Amniotic stem cell (primary cell): ENCODE measurements at regions not wholly inside any gene's neighbourhood (a gene's known extent, or its start where the extent isn't known, plus 50 kb on each side); places are given as distances from the start of the nearest gene placed in this dataset.
A peak's percentile ranks its signal among the peaks of the same experiment; 100 is the strongest.
"Not testable (repeated sequence)": the region's sequence is repeated elsewhere in the genome, so short reads cannot be mapped to it uniquely, and the experiment has no call there.

Experiments
- DNase-seq: peaks from one replicate; lab custom pipeline; 2025; lab: John Stamatoyannopoulos, UW

- no peak for DNase-seq
These were observed 185.8 kb upstream of the NREP start for GRCh38 chr5:111942661-111943401.

- DNase-seq = no peak
These were observed 185.2 kb upstream of the NREP start for GRCh38 chr5:111942201-111942600.

GRCh38 chr5:111937094-111937493 lies 180.1 kb upstream of the NREP start:
- no peak for DNase-seq

- no peak for DNase-seq
These were observed 178.8 kb upstream of the NREP start for GRCh38 chr5:111935835-111936234.

- no peak for DNase-seq
These were observed 178.0 kb upstream of the NREP start for GRCh38 chr5:111935009-111935408.

- no peak for DNase-seq
These were observed 177.5 kb upstream of the NREP start for GRCh38 chr5:111934511-111934910.

GRCh38 chr5:111933086-111933485 lies 176.1 kb upstream of the NREP start:
- no peak for DNase-seq

- no peak for DNase-seq
These were observed 175.6 kb upstream of the NREP start for GRCh38 chr5:111932628-111933027.

- no peak for DNase-seq
These were observed 175.2 kb upstream of the NREP start for GRCh38 chr5:111932199-111932598.

GRCh38 chr5:111931655-111932054 lies 174.7 kb upstream of the NREP start:
- DNase-seq = no peak

GRCh38 chr5:111930905-111931461 lies 174.0 kb upstream of the NREP start:
- DNase-seq = no peak

GRCh38 chr5:111930449-111930848 lies 173.5 kb upstream of the NREP start:
- DNase-seq = no peak

GRCh38 chr5:111929867-111930266 lies 172.9 kb upstream of the NREP start:
- DNase-seq = peak; percentile 51

- DNase-seq = no peak
These were observed 172.3 kb upstream of the NREP start for GRCh38 chr5:111929261-111929660.

GRCh38 chr5:111928511-111928910 lies 171.5 kb upstream of the NREP start:
- no peak for DNase-seq

- DNase-seq = no peak
These were observed 170.2 kb upstream of the NREP start for GRCh38 chr5:111927191-111927590.

GRCh38 chr5:111926026-111926425 lies 169.0 kb upstream of the NREP start:
- DNase-seq = no peak

- no peak for DNase-seq
These were observed 165.3 kb upstream of the NREP start for GRCh38 chr5:111922344-111922743.

- not testable (repeated sequence) for DNase-seq
These were observed 164.7 kb upstream of the NREP start for GRCh38 chr5:111921691-111922090.

GRCh38 chr5:111914966-111915636 lies 158.1 kb upstream of the NREP start:
- no peak for DNase-seq

- DNase-seq = no peak
These were observed 145.4 kb upstream of the NREP start for GRCh38 chr5:111902436-111902835.

GRCh38 chr5:111901296-111901695 lies 144.3 kb upstream of the NREP start:
- DNase-seq = no peak

GRCh38 chr5:111892949-111893348 lies 136.0 kb upstream of the NREP start:
- no peak for DNase-seq
